H1 (cell line): ENCODE measurements at regions not wholly inside any gene's neighbourhood (a gene's known extent, or its start where the extent isn't known, plus 50 kb on each side); places are given as distances from the start of the nearest gene placed in this dataset.

Experiments
- CEBPB ChIP-seq: IDR thresholded peaks from 2 replicates; pipeline ENCODE4 v1.6.1; 2012; ENCODE audit warnings: low read depth, low read length
- CTCF ChIP-seq, 3 experiments: IDR thresholded peaks; 1 replicate in 2 of 3; 2 replicates in 1 of 3; pipeline versions ENCODE4 v1.5.1 to v1.6.1; 2011; ENCODE audit warnings: low read length in 3 of 3, mild to moderate bottlenecking in 3 of 3, inconsistent platforms in 2 of 3, low read depth in 1 of 3, moderate library complexity in 1 of 3; ENCODE audit not compliant: insufficient read depth in 1 of 3; ENCODE audit errors: control extremely low read depth in 1 of 3
- POU5F1 ChIP-seq: IDR thresholded peaks from 2 replicates; pipeline ENCODE4 v1.6.1; 2011; ENCODE audit warnings: low read depth, mild to moderate bottlenecking, low read length, moderate library complexity
- RAD21 ChIP-seq, 2 experiments: IDR thresholded peaks in 1 of 2; conservative IDR thresholded peaks in 1 of 2; 2 replicates each; pipeline ENCODE4 v1.6.1; 2011; ENCODE audit warnings: low read depth in 2 of 2, low read length in 2 of 2, improper control_type of control experiment in 1 of 2, inconsistent platforms in 1 of 2, mild to moderate bottlenecking in 1 of 2, moderate library complexity in 1 of 2

- TF ChIP-seq CTCF (IDR thresholded peaks at IDR 0.05; ENCODE audit: control extremely low read depth in 1 of 3, insufficient read depth in 1 of 3, low read depth in 1 of 3, low read length in 3 of 3): no peak
- no peak for TF ChIP-seq CEBPB
- TF ChIP-seq POU5F1: no peak
- TF ChIP-seq RAD21 (IDR thresholded peaks at IDR 0.05 in 1 of 2, conservative IDR thresholded peaks at IDR 0.05 in 1 of 2; ENCODE audit: low read depth in 2 of 2, low read length in 2 of 2): no peak
Observed at GRCh38 chr4:36841583-36842326, 402.8 kb upstream of the NWD2 start.
